SK-N-SH (cell line): ENCODE measurements at regions not wholly inside any gene's neighbourhood (a gene's known extent, or its start where the extent isn't known, plus 50 kb on each side); places are given as distances from the start of the nearest gene placed in this dataset.

Experiments used
- CTCF ChIA-PET: fragments of 300-600, 350-600 bp; formaldehyde crosslinking; extraction: SDS; loops from one replicate; lab custom pipeline; 2021; lab: Yijun Ruan, JAX
- POLR2A ChIA-PET: fragments of 350-600 bp; sonication (Branson Sonifier 250); formaldehyde crosslinking; extraction: SDS; loops from one replicate; lab custom pipeline; 2020; ENCODE audit warnings: antibody characterized with exemption, inconsistent platforms; lab: Yijun Ruan, JAX
- DNase-seq: peaks from one replicate; pipeline ENCODE4 v3.0.0; 2012
- H2AFZ ChIP-seq: fragments of 200-600 bp; sonication (generic); 2 replicates; pipeline ENCODE4 v1.8.1; 2016; ENCODE audit warnings: antibody characterized with exemption, mild to moderate bottlenecking, low read depth
- H3F3A ChIP-seq: fragments of 200-600 bp; sonication (generic); replicated peaks from 2 replicates; pipeline ENCODE3; 2016; ENCODE audit warnings: antibody characterized with exemption, mild to moderate bottlenecking; ENCODE audit not compliant: insufficient read depth
- H3K27ac ChIP-seq, 2 experiments: fragments of 200-500 bp in 1 of 2; fragments of 200-600 bp in 1 of 2; sonication (Bioruptor generic) in 1 of 2; sonication (generic), shearing (Covaris generic) in 1 of 2; 2 replicates each; pipeline versions ENCODE4 v1.5.1 to v1.6.1; 2014 to 2016; ENCODE audit warnings: low read depth in 2 of 2, inconsistent platforms in 1 of 2, low read length in 1 of 2, mild to moderate bottlenecking in 1 of 2, mixed read lengths in 1 of 2
- H3K27me3 ChIP-seq: fragments of 200-600 bp; sonication (generic), shearing (Covaris generic); 2 replicates; pipeline ENCODE4 v1.6.1; 2016; ENCODE audit warnings: mixed run types; ENCODE audit not compliant: insufficient read depth
- H3K36me3 ChIP-seq, 2 experiments: fragments of 200-500 bp in 1 of 2; fragments of 200-600 bp in 1 of 2; sonication (Bioruptor generic) in 1 of 2; sonication (generic) in 1 of 2; replicated peaks in 1 of 2; 2 replicates each; pipeline versions ENCODE3 to v1.5.1; 2014 to 2016; ENCODE audit warnings: low read length in 1 of 2, mild to moderate bottlenecking in 1 of 2; ENCODE audit not compliant: insufficient read depth in 2 of 2, control insufficient read depth in 1 of 2
- H3K4me1 ChIP-seq, 2 experiments: fragments of 200-500 bp in 1 of 2; fragments of 200-600 bp in 1 of 2; sonication (Bioruptor generic) in 1 of 2; sonication (generic), shearing (Covaris generic) in 1 of 2; 2 replicates each; pipeline versions ENCODE4 v1.5.1 to v1.6.1; 2014 to 2016; ENCODE audit warnings: low read depth in 1 of 2, low read length in 1 of 2, mixed run types in 1 of 2; ENCODE audit not compliant: insufficient read depth in 2 of 2, control insufficient read depth in 1 of 2
- H3K4me2 ChIP-seq: fragments of 200-600 bp; sonication (generic), shearing (Covaris generic); 2 replicates; pipeline ENCODE4 v1.6.1; 2017; ENCODE audit warnings: mixed run types
- H3K4me3 ChIP-seq, 2 experiments: fragments of 200-500 bp in 1 of 2; fragments of 200-600 bp in 1 of 2; sonication (Bioruptor generic) in 1 of 2; sonication (generic), shearing (Covaris generic) in 1 of 2; 2 replicates each; pipeline versions ENCODE4 v1.5.1 to v1.8.1; 2014 to 2016; ENCODE audit warnings: low read depth in 2 of 2, inconsistent platforms in 1 of 2, low read length in 1 of 2, mild to moderate bottlenecking in 1 of 2, mixed read lengths in 1 of 2, moderate library complexity in 1 of 2
- H3K79me2 ChIP-seq: fragments of 200-600 bp; sonication (generic); 2 replicates; pipeline ENCODE4 v1.8.1; 2017; ENCODE audit warnings: mild to moderate bottlenecking; ENCODE audit not compliant: insufficient read depth
- H3K9ac ChIP-seq: fragments of 200-600 bp; sonication (generic); 2 replicates; pipeline ENCODE4 v1.6.1; 2017; ENCODE audit warnings: mixed run types
- H3K9me2 ChIP-seq: fragments of 200-600 bp; sonication (generic); 2 replicates; pipeline ENCODE4 v1.6.1; 2017; ENCODE audit warnings: mixed run types
- H3K9me3 ChIP-seq: fragments of 200-600 bp; sonication (generic); 2 replicates; pipeline ENCODE4 v1.6.1; 2017; ENCODE audit warnings: mixed run types, mild to moderate bottlenecking, moderate library complexity
- H4K20me1 ChIP-seq: fragments of 200-600 bp; sonication (generic); 2 replicates; pipeline ENCODE4 v1.6.1; 2017; ENCODE audit warnings: mild to moderate bottlenecking, mixed run types; ENCODE audit not compliant: insufficient read depth
- EZH2phosphoT487 ChIP-seq: fragments of 200-600 bp; sonication (generic); IDR thresholded peaks from 2 replicates; pipeline ENCODE4 v1.6.1; 2017; ENCODE audit warnings: low read depth, mixed run types, mild to moderate bottlenecking, antibody characterized with exemption, moderate library complexity, borderline replicate concordance
- FOXJ3 ChIP-seq: sonication (generic); formaldehyde crosslinking; IDR thresholded peaks from 2 replicates; pipeline ENCODE4 v1.5.1; 2020; ENCODE audit warnings: mild to moderate bottlenecking, missing genetic modification reagents
- FOXM1 ChIP-seq: IDR thresholded peaks from 2 replicates; pipeline ENCODE4 v1.4.0; 2012; ENCODE audit warnings: low read depth, mild to moderate bottlenecking
- GABPA ChIP-seq: IDR thresholded peaks from 2 replicates; pipeline ENCODE4 v1.4.0; 2012; ENCODE audit warnings: low read depth, mild to moderate bottlenecking
- GATA2 ChIP-seq: sonication (generic); formaldehyde crosslinking; IDR thresholded peaks from 2 replicates; pipeline ENCODE4 v1.5.0; 2020; ENCODE audit warnings: mild to moderate bottlenecking, missing genetic modification reagents
- RAD21 ChIP-seq: IDR thresholded peaks from 2 replicates; pipeline ENCODE4 v1.6.1; 2012; ENCODE audit warnings: mild to moderate bottlenecking, low read length
- RXRA ChIP-seq: IDR thresholded peaks from 2 replicates; pipeline ENCODE4 v1.4.0; 2012; ENCODE audit warnings: low read depth, mild to moderate bottlenecking, borderline replicate concordance
- TAF1 ChIP-seq: IDR thresholded peaks from 2 replicates; pipeline ENCODE4 v1.6.1; 2012; ENCODE audit warnings: low read depth, mild to moderate bottlenecking, low read length, moderate library complexity, borderline replicate concordance
- TCF12 ChIP-seq: IDR thresholded peaks from 2 replicates; pipeline ENCODE4 v1.4.0; 2012
- WGBS: methylation state at CpG from one replicate; pipeline ENCODE4 v1.1.6; 2017; ENCODE audit warnings: low lambda C conversion rate; 5-methylcytosine and 5-hydroxymethylcytosine counted together
- TF ChIP-seq, protein P1 (sequence below): IDR thresholded peaks from 2 replicates; pipeline ENCODE4 v1.4.0; 2012; ENCODE audit warnings: low read depth, borderline replicate concordance
- TF ChIP-seq, protein P2 (sequence below): IDR thresholded peaks from 2 replicates; pipeline ENCODE4 v1.4.0; 2012; ENCODE audit warnings: low read depth
- TF ChIP-seq, protein P3 (sequence below): fragments of 200-600 bp; sonication (generic); IDR thresholded peaks from 2 replicates; pipeline ENCODE4 v1.6.1; 2017; ENCODE audit warnings: antibody characterized with exemption, mild to moderate bottlenecking, moderate library complexity
- TF ChIP-seq, protein P4 (sequence below): fragments of 150-350 bp; IDR thresholded peaks from 2 replicates; pipeline ENCODE4 v1.6.1; 2016; ENCODE audit warnings: mild to moderate bottlenecking, low read depth, low read length

DNA sequence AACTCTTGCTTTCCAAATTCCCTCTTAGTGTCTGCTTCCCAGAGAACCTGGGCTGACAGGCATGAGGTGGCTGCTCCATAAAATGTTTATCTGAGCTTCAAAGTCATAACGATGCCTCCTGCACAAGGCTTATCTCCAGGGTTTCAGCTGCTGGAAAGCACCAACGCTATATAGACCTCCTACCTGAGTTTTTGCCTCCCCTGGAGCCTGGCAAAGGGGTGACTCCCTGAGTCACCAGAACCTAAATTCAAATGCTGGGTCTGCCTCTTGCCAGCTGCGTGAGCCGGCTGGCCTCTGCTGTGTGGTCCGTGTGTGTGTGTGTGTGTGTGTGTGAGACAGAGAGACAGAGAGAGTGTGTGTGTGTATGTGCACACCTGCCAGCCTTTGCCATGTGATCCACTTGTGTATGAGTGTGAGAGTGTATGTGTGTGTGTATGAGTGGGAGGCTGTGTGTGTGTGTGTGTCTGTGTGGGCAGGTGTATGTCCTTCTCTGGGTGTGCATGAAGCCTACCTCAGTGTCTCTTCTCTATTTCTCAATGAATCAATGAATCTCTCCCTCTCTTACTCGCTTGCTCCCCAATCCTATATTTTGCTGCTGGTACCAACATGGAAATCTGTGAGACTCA, 714.9 kb downstream of the MATN1 start (continued):
- TF ChIP-seq, protein P1, sequence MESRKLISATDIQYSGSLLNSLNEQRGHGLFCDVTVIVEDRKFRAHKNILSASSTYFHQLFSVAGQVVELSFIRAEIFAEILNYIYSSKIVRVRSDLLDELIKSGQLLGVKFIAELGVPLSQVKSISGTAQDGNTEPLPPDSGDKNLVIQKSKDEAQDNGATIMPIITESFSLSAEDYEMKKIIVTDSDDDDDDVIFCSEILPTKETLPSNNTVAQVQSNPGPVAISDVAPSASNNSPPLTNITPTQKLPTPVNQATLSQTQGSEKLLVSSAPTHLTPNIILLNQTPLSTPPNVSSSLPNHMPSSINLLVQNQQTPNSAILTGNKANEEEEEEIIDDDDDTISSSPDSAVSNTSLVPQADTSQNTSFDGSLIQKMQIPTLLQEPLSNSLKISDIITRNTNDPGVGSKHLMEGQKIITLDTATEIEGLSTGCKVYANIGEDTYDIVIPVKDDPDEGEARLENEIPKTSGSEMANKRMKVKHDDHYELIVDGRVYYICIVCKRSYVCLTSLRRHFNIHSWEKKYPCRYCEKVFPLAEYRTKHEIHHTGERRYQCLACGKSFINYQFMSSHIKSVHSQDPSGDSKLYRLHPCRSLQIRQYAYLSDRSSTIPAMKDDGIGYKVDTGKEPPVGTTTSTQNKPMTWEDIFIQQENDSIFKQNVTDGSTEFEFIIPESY = no peak
- no peak for TF ChIP-seq RXRA
- TF ChIP-seq FOXM1 = no peak
- no peak for TF ChIP-seq GATA2 (CRISPR knock-in tag)
- TF ChIP-seq TAF1 = no peak
- TF ChIP-seq, all 33 proteins: peak for 0

DNA sequence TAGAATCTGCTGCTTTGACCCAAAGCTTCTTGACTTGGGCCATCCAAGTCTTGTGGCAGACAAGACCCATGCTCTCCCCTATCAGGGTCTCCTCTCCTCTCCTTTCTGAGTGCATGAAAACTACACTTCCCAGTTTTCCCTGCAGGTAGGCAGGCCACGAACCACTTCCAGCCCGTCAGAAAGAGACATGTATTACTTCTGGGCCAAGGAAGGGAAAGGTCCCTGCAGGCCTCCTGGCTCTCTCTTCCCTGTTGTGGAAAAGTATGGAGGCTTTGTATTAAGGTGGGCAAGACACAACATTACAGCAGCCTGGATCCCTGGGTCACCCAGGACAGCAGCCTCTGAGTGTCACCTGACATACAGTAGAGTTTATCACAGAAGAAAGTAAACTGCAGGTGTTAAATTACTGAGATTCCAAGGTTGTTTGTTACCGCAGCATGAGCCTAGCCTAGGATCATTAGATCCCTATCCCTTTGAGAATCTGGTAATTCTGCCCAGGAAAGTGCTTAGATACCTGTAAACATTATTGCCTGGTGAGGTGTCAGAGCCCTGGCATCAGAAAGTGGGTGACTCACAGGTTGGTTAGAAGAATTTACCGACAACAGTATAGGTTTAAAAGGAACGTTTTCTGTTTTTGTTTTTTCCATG, 717.3 kb downstream of the MATN1 start:
- no peak for TF ChIP-seq GATA2 (CRISPR knock-in tag)
- TF ChIP-seq, protein P2, sequence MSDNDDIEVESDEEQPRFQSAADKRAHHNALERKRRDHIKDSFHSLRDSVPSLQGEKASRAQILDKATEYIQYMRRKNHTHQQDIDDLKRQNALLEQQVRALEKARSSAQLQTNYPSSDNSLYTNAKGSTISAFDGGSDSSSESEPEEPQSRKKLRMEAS = no peak
- no peak for TF ChIP-seq RAD21
- no peak for TF ChIP-seq FOXJ3
- TF ChIP-seq, protein P3, sequence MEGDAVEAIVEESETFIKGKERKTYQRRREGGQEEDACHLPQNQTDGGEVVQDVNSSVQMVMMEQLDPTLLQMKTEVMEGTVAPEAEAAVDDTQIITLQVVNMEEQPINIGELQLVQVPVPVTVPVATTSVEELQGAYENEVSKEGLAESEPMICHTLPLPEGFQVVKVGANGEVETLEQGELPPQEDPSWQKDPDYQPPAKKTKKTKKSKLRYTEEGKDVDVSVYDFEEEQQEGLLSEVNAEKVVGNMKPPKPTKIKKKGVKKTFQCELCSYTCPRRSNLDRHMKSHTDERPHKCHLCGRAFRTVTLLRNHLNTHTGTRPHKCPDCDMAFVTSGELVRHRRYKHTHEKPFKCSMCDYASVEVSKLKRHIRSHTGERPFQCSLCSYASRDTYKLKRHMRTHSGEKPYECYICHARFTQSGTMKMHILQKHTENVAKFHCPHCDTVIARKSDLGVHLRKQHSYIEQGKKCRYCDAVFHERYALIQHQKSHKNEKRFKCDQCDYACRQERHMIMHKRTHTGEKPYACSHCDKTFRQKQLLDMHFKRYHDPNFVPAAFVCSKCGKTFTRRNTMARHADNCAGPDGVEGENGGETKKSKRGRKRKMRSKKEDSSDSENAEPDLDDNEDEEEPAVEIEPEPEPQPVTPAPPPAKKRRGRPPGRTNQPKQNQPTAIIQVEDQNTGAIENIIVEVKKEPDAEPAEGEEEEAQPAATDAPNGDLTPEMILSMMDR = no peak
- no peak for TF ChIP-seq RXRA
- no peak for TF ChIP-seq TCF12
- TF ChIP-seq EZH2phosphoT487 = no peak
- TF ChIP-seq, protein P4, sequence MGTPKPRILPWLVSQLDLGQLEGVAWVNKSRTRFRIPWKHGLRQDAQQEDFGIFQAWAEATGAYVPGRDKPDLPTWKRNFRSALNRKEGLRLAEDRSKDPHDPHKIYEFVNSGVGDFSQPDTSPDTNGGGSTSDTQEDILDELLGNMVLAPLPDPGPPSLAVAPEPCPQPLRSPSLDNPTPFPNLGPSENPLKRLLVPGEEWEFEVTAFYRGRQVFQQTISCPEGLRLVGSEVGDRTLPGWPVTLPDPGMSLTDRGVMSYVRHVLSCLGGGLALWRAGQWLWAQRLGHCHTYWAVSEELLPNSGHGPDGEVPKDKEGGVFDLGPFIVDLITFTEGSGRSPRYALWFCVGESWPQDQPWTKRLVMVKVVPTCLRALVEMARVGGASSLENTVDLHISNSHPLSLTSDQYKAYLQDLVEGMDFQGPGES = no peak
- TF ChIP-seq, protein P1 = no peak
- no peak for TF ChIP-seq GABPA
- no peaks in the 10 kb centered on the region for H3F3A ChIP-seq
- CTCF ChIA-PET = no interaction called here
- H3K4me2 ChIP-seq = no peak overlapping the region
- DNase-seq = no peak
- 15% methylated on average over 5 of the region's 5 CpGs for WGBS
- POLR2A ChIA-PET = no interaction called here
- no peaks in the 10 kb centered on the region for H3K27me3 ChIP-seq
- H3K9ac ChIP-seq = no peak overlapping the region
- no peaks in the 10 kb centered on the region for H4K20me1 ChIP-seq
- H3K79me2 ChIP-seq = no peaks in the 10 kb centered on the region
- no peak overlapping the region for H3K4me3 ChIP-seq
- H3K27ac ChIP-seq = no peak overlapping the region
- no peak overlapping the region for H2AFZ ChIP-seq
- no peaks in the 10 kb centered on the region for H3K9me2 ChIP-seq
- no peaks in the 10 kb centered on the region for H3K9me3 ChIP-seq
- peaks cover 0 to 8% of the 10 kb centered on the region in 2 experiments; a peak in 1 of 4 replicates for H3K4me1 ChIP-seq
- H3K36me3 ChIP-seq = no peaks in the 10 kb centered on the region
